ENCODE measurements at regions not wholly inside any gene's neighbourhood (a gene's known extent, or its start where the extent isn't known, plus 50 kb on each side); places are given as distances from the start of the nearest gene placed in this dataset.

DNA sequence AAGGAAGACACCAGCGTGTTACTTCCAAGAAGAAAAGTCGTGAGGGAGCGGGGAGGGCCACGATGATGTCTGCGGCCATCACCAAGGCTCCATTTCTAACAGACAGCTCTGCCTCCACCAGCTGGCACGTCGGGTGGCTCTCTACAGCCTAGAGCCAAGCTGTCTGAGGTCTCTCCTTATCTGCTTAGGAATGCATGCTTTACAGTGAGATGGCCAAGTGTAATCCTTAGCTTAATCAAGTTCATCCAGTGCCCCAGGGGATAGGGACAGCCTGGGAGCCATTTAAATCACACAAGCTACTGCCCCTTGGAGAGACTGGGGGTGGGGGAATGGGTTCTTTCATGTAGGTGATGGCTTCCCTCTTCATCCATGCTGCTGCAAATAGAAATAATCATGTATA is 213.8 kb upstream of the CST7 start:
- no peaks in the 10 kb centered on the region for H3K36me3 ChIP-seq (ENCODE audit: insufficient read depth)
- H3K27me3 ChIP-seq (ENCODE audit: insufficient read depth, low read depth), result no peaks in the 10 kb centered on the region
- H3K4me2 ChIP-seq, result no peak overlapping the region
- H3K4me3 ChIP-seq (IDR thresholded peaks at IDR 0.05; ENCODE audit: insufficient read depth, low read depth, low read length), result no peak overlapping the region
- no peaks in the 10 kb centered on the region for H3K4me1 ChIP-seq (ENCODE audit: low read depth, poor library complexity, severe bottlenecking)
- H3K9ac ChIP-seq, result no peak overlapping the region
- H3K79me2 ChIP-seq (ENCODE audit: insufficient read depth, low read depth), result no peaks in the 10 kb centered on the region
- no peak overlapping the region for H2AFZ ChIP-seq (ENCODE audit: low read depth)
- no peak overlapping the region for H3K27ac ChIP-seq
- TF ChIP-seq, protein P1, sequence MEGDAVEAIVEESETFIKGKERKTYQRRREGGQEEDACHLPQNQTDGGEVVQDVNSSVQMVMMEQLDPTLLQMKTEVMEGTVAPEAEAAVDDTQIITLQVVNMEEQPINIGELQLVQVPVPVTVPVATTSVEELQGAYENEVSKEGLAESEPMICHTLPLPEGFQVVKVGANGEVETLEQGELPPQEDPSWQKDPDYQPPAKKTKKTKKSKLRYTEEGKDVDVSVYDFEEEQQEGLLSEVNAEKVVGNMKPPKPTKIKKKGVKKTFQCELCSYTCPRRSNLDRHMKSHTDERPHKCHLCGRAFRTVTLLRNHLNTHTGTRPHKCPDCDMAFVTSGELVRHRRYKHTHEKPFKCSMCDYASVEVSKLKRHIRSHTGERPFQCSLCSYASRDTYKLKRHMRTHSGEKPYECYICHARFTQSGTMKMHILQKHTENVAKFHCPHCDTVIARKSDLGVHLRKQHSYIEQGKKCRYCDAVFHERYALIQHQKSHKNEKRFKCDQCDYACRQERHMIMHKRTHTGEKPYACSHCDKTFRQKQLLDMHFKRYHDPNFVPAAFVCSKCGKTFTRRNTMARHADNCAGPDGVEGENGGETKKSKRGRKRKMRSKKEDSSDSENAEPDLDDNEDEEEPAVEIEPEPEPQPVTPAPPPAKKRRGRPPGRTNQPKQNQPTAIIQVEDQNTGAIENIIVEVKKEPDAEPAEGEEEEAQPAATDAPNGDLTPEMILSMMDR (conservative IDR thresholded peaks at IDR 0.05; ENCODE audit: low read depth, low read length), result no peak
- no peaks in the 10 kb centered on the region for H4K20me1 ChIP-seq (ENCODE audit: insufficient read depth)

DNA sequence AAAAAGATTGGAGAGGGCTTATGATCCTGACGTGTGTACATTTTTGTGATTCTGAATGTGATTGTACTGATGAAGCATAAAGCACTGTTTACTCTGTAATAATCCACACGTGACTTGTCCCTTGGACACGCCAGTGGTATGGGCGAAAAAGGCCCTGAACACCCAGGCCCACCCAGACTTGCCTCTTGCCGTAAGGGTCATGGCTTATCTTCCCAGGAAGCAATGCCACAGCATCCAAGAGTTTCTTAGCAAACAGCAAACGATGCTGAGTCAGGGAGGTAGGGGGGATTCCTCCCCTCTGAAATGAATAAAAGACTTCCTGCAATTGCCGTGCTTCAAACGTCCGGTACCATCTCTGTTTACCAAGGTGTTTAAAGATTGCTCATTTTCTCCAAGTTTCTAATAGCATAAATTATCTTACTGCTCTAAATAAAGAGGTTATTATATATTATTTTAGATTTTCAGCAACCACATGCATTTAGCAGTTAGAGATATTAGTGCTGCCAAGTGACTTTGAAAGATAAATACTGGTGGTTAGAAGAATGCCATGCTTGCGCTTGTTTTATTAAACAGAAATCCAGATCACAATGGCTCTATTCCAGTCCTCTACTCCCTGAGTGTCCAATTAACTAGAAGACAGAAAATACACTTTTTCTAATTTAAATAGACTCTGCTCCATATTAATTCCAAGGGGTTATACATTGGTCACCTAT is 212.8 kb upstream of the CST7 start:
- Histone ChIP-seq H3K4me1 (ENCODE audit: low read depth, poor library complexity, severe bottlenecking) (no peaks in the 10 kb centered on the region), H3K9ac (no peak overlapping the region)
- TF ChIP-seq, protein P1 (conservative IDR thresholded peaks at IDR 0.05; ENCODE audit: low read depth, low read length), result no peak

DNA sequence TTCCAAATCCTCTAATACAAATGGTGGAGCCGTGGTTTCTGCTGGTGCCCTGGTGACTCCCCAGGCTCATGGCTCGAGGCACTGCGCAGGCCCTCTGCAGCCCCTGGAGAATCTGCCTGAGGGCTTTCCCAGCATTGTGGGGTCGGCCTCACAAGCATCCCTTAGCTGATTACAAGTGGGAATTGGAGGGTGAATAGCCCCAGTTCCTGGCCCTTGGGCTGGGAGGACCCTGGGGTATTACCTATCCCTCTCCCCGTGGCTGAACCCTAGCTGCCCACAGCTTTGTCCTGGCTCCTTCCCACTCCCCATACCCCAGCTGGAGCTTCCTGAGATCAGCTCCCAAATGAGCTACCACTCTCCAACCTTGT is 212.2 kb upstream of the CST7 start:
- Histone ChIP-seq H2AFZ (ENCODE audit: low read depth) (no peak overlapping the region), H4K20me1 (ENCODE audit: insufficient read depth) (no peaks in the 10 kb centered on the region), H3K27ac (no peak overlapping the region)

More for the DNA sequence above, 212.8 kb upstream of the CST7 start:
- H3K27me3 ChIP-seq (ENCODE audit: insufficient read depth, low read depth), result no peaks in the 10 kb centered on the region
- no peaks in the 10 kb centered on the region for H3K79me2 ChIP-seq (ENCODE audit: insufficient read depth, low read depth)
- no peaks in the 10 kb centered on the region for H4K20me1 ChIP-seq (ENCODE audit: insufficient read depth)
- H3K36me3 ChIP-seq (ENCODE audit: insufficient read depth), result no peaks in the 10 kb centered on the region
- no peak overlapping the region for H3K4me3 ChIP-seq (IDR thresholded peaks at IDR 0.05; ENCODE audit: insufficient read depth, low read depth, low read length)
- no peak overlapping the region for H2AFZ ChIP-seq (ENCODE audit: low read depth)
- no peak overlapping the region for H3K4me2 ChIP-seq
- no peak overlapping the region for H3K27ac ChIP-seq

DNA sequence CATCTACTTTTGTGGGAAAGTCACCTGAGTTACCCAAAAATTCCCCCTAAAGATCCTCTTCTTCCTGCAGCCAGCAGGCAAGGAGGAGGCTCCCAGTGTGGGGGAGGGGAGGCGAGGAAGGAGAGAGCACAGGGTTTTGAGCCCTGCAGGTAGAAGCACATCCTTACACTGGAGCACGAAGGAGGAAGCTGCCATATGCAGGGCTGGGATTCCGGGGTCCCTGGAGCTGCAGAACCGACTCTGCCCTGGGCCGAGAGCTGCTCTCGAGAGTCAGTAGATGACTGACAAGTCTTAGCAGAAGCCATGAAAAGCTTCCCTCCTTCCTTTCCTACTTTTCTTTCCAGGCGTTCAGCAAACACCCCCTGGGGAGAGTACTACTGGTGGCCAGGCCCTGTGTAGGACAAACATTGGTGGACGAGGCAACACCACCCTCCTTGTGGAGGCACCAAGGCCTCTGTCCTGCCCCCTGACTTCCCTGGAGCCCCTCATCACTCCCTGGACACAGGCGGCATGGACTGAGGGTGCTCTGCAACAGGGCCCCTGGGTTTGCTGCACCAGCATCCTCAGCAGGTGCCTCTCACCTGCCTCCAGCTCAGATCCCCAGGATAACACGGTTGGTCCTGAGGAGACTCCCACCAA is 211.7 kb upstream of the CST7 start:
- no peak overlapping the region for H3K9ac ChIP-seq
- TF ChIP-seq, protein P1 (conservative IDR thresholded peaks at IDR 0.05; ENCODE audit: low read depth, low read length), result no peak
- H3K27ac ChIP-seq, result no peak overlapping the region
- no peaks in the 10 kb centered on the region for H3K79me2 ChIP-seq (ENCODE audit: insufficient read depth, low read depth)
- H3K4me3 ChIP-seq (IDR thresholded peaks at IDR 0.05; ENCODE audit: insufficient read depth, low read depth, low read length), result no peak overlapping the region
- no peaks in the 10 kb centered on the region for H4K20me1 ChIP-seq (ENCODE audit: insufficient read depth)
- no peaks in the 10 kb centered on the region for H3K36me3 ChIP-seq (ENCODE audit: insufficient read depth)
- H2AFZ ChIP-seq (ENCODE audit: low read depth), result no peak overlapping the region
- no peak overlapping the region for H3K4me2 ChIP-seq
- H3K4me1 ChIP-seq (ENCODE audit: low read depth, poor library complexity, severe bottlenecking), result no peaks in the 10 kb centered on the region
- H3K27me3 ChIP-seq (ENCODE audit: insufficient read depth, low read depth), result no peaks in the 10 kb centered on the region

More for the DNA sequence above, 212.2 kb upstream of the CST7 start:
- TF ChIP-seq, protein P1 (conservative IDR thresholded peaks at IDR 0.05; ENCODE audit: low read depth, low read length), result no peak
- no peaks in the 10 kb centered on the region for H3K36me3 ChIP-seq (ENCODE audit: insufficient read depth)
- H3K27me3 ChIP-seq (ENCODE audit: insufficient read depth, low read depth), result no peaks in the 10 kb centered on the region
- H3K4me2 ChIP-seq, result no peak overlapping the region
- H3K4me1 ChIP-seq (ENCODE audit: low read depth, poor library complexity, severe bottlenecking), result no peaks in the 10 kb centered on the region
- H3K79me2 ChIP-seq (ENCODE audit: insufficient read depth, low read depth), result no peaks in the 10 kb centered on the region
- H3K4me3 ChIP-seq (IDR thresholded peaks at IDR 0.05; ENCODE audit: insufficient read depth, low read depth, low read length), result no peak overlapping the region
- H3K9ac ChIP-seq, result no peak overlapping the region
